CD4-positive, alpha-beta T cell treated with Interleukin-2 at 100 ng/mL for 4 hours (primary cell): ENCODE measurements at regions not wholly inside any gene's neighbourhood (a gene's known extent, or its start where the extent isn't known, plus 50 kb on each side); places are given as distances from the start of the nearest gene placed in this dataset.
"Not testable (repeated sequence)": the region's sequence is repeated elsewhere in the genome, so short reads cannot be mapped to it uniquely, and the experiment has no call there.

Experiments
- DNase-seq: peaks from one replicate; pipeline ENCODE4 v3.0.0-alpha.2; 2020; ENCODE audit warnings: low spot score

GRCh38 chr9:110093871-110094270, 114.1 kb downstream of the C9orf152 start:
- no peak for DNase-seq

- no peak for DNase-seq
Measured at GRCh38 chr9:110095161-110095595, 112.8 kb downstream of the C9orf152 start.

- DNase-seq = no peak
Measured at GRCh38 chr9:110095776-110096175, 112.2 kb downstream of the C9orf152 start.

- not testable (repeated sequence) for DNase-seq
Measured at GRCh38 chr9:110096674-110097073, 111.3 kb downstream of the C9orf152 start.

- no peak for DNase-seq
Measured at GRCh38 chr9:110099236-110100095, 108.5 kb downstream of the C9orf152 start.

- no peak for DNase-seq
Measured at GRCh38 chr9:110101531-110102161, 106.3 kb downstream of the C9orf152 start.

- no peak for DNase-seq
Measured at GRCh38 chr9:110103257-110103656, 104.7 kb downstream of the C9orf152 start.

GRCh38 chr9:110104261-110104809, 103.6 kb downstream of the C9orf152 start:
- no peak for DNase-seq

GRCh38 chr9:110105107-110105506, 102.9 kb downstream of the C9orf152 start:
- DNase-seq = no peak

GRCh38 chr9:110106661-110107060, 101.3 kb downstream of the C9orf152 start:
- DNase-seq = no peak

- no peak for DNase-seq
Measured at GRCh38 chr9:110109333-110110092, 98.4 kb downstream of the C9orf152 start.

- DNase-seq = no peak
Measured at GRCh38 chr9:110110154-110110553, 97.8 kb downstream of the C9orf152 start.

- DNase-seq = no peak
Measured at GRCh38 chr9:110111868-110112267, 96.1 kb downstream of the C9orf152 start.

- no peak for DNase-seq
Measured at GRCh38 chr9:110112792-110113191, 95.2 kb downstream of the C9orf152 start.

- DNase-seq = no peak
Measured at GRCh38 chr9:110114086-110114858, 93.7 kb downstream of the C9orf152 start.

GRCh38 chr9:110114859-110115201, 93.1 kb downstream of the C9orf152 start:
- no peak for DNase-seq

GRCh38 chr9:110115341-110115820, 92.6 kb downstream of the C9orf152 start:
- DNase-seq = no peak

GRCh38 chr9:110115826-110116542, 92.0 kb downstream of the C9orf152 start:
- DNase-seq = no peak

- no peak for DNase-seq
Measured at GRCh38 chr9:110116543-110116885, 91.4 kb downstream of the C9orf152 start.

GRCh38 chr9:110121170-110121569, 86.8 kb downstream of the C9orf152 start:
- DNase-seq = no peak
